Keratinocyte (primary cell): ENCODE measurements at regions not wholly inside any gene's neighbourhood (a gene's known extent, or its start where the extent isn't known, plus 50 kb on each side); places are given as distances from the start of the nearest gene placed in this dataset.

Experiments
- DNase-seq: peaks from one replicate; pipeline ENCODE4 v3.0.0-alpha.2; 2011; ENCODE audit warnings: low read depth, missing footprints, low spot score
- FAIRE-seq: peaks from 2 replicates; lab custom pipeline; 2011; peaks lifted over from hg19 to GRCh38; lab: Jason Lieb, UNC
- H2AFZ ChIP-seq: 2 replicates; pipeline ENCODE4 v1.6.0; 2012; ENCODE audit warnings: low read length, control low read depth, inconsistent platforms; ENCODE audit not compliant: control insufficient read depth
- H3K27ac ChIP-seq: 2 replicates; pipeline ENCODE4 v1.5.1; 2011; ENCODE audit warnings: low read length; ENCODE audit not compliant: control insufficient read depth, insufficient read depth
- H3K27me3 ChIP-seq: 3 replicates; pipeline ENCODE4 v1.6.0; 2011; ENCODE audit warnings: low read length; ENCODE audit not compliant: control insufficient read depth, insufficient read depth; ENCODE audit errors: extremely low read depth
- H3K36me3 ChIP-seq, 2 experiments: 2 replicates in 1 of 2; 3 replicates in 1 of 2; pipeline ENCODE4 v1.5.1; 2011; ENCODE audit warnings: low read length in 2 of 2, mild to moderate bottlenecking in 1 of 2; ENCODE audit not compliant: control insufficient read depth in 2 of 2, insufficient read depth in 2 of 2; ENCODE audit errors: extremely low read depth in 1 of 2
- H3K4me1 ChIP-seq: 3 replicates; pipeline ENCODE4 v1.5.1; 2011; ENCODE audit warnings: low read length; ENCODE audit not compliant: control insufficient read depth, insufficient read depth; ENCODE audit errors: extremely low read depth
- H3K4me2 ChIP-seq: 3 replicates; pipeline ENCODE4 v1.6.0; 2011; ENCODE audit warnings: low read depth, low read length; ENCODE audit not compliant: control insufficient read depth, insufficient read depth; ENCODE audit errors: extremely low read depth
- H3K4me3 ChIP-seq, 3 experiments: fragments of 200-600 bp in 1 of 3; sonication (generic) in 1 of 3; 2 replicates in 2 of 3; 3 replicates in 1 of 3; pipeline ENCODE4 v1.5.1; 2011 to 2016; ENCODE audit warnings: low read length in 3 of 3, mild to moderate bottlenecking in 3 of 3, control low read depth in 2 of 3, inconsistent platforms in 1 of 3, low read depth in 1 of 3, mixed read lengths in 1 of 3, mixed run types in 1 of 3, moderate library complexity in 1 of 3; ENCODE audit not compliant: control insufficient read depth in 2 of 3, insufficient read depth in 2 of 3; ENCODE audit errors: extremely low read depth in 1 of 3
- H3K79me2 ChIP-seq: 2 replicates; pipeline ENCODE4 v1.6.0; 2012; ENCODE audit warnings: low read length; ENCODE audit not compliant: control insufficient read depth, insufficient read depth
- H3K9ac ChIP-seq: 3 replicates; pipeline ENCODE4 v1.6.0; 2011; ENCODE audit warnings: low read length; ENCODE audit not compliant: control insufficient read depth, insufficient read depth; ENCODE audit errors: extremely low read depth
- H3K9me1 ChIP-seq: 3 replicates; pipeline ENCODE4 v1.6.0; 2011; ENCODE audit warnings: low read length; ENCODE audit not compliant: control insufficient read depth, insufficient read depth; ENCODE audit errors: extremely low read depth
- H3K9me3 ChIP-seq: 2 replicates; pipeline ENCODE4 v1.5.1; 2012; ENCODE audit warnings: low read depth, low read length; ENCODE audit not compliant: control insufficient read depth
- H4K20me1 ChIP-seq: 3 replicates; pipeline ENCODE4 v1.6.0; 2011; ENCODE audit warnings: low read length; ENCODE audit not compliant: control insufficient read depth, insufficient read depth; ENCODE audit errors: extremely low read depth
- CTCF ChIP-seq, 3 experiments: IDR thresholded peaks in 1 of 3; conservative IDR thresholded peaks in 1 of 3; optimal IDR thresholded peaks in 1 of 3; 2 replicates in 2 of 3; 3 replicates in 1 of 3; pipeline versions ENCODE3 to v1.5.1; 2011; ENCODE audit warnings: low read length in 3 of 3, mild to moderate bottlenecking in 3 of 3, moderate library complexity in 2 of 3, control low read depth in 1 of 3, inconsistent platforms in 1 of 3; ENCODE audit not compliant: insufficient read depth in 2 of 3; ENCODE audit errors: extremely low read depth in 1 of 3
- EZH2 ChIP-seq: IDR thresholded peaks from one replicate; pipeline ENCODE4 v1.6.1; 2012; ENCODE audit warnings: inconsistent platforms, mild to moderate bottlenecking, low read length, moderate library complexity
- dilution Hi-C: fragments of 300-500 bp; cut with MboI; formaldehyde crosslinking; loops from one replicate; pipeline ENCODE4 v1.7.0; 2020; ENCODE audit warnings: low sequenced_read_pairs; ENCODE audit not compliant: extremely low pct_ligation_motif_present

DNA sequence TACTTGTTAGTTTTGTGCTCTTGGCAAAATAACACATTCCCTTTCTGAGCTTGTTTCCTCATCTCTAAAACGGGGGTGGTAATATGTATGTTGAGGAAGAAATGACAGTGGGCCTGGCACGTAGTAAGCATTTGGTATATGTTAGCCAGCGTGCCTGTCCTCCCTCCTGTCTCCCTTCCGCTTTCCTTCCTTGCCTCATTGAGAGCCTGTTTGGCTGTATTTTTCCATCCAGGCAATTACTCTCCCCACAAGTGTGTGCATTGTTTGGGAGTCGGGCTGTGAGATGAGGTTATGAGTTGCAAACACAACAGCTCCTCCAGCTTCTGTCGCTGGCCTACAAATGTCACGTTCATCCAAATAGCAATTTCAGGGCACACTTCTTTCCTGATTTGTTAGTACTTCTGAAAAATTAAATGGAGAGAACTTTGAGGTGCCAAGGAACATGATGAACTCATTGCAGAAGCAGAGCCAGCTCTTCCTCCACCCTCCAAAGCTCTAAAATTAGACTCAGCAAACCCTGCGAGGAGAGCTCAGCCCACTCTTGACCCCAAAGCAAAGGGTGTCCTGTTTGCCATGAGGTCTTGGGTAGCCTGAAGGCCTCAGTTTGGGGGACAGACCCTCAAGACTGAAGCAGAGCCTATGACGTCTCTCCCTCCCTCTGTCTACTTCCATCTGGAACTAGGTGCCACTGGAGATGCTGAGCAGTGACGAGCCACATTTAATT, 50.7 kb upstream of the TOX2 start:
- TF ChIP-seq EZH2 (no peak), CTCF (optimal IDR thresholded peaks at IDR 0.05 in 1 of 3, IDR thresholded peaks at IDR 0.05 in 1 of 3, conservative IDR thresholded peaks at IDR 0.05 in 1 of 3; ENCODE audit: extremely low read depth in 1 of 3, insufficient read depth in 2 of 3, low read length in 3 of 3) (no peak)
- dilution Hi-C loops, result no loop called here
- Histone ChIP-seq H4K20me1 (no peaks in the 10 kb centered on the region), H3K9me1 (no peaks in the 10 kb centered on the region), H3K4me1 (no peaks in the 10 kb centered on the region), H3K36me3 (no peaks in the 10 kb centered on the region), H3K79me2 (no peaks in the 10 kb centered on the region), H3K9ac (no peak overlapping the region), H3K27me3 (no peaks in the 10 kb centered on the region), H3K9me3 (no peaks in the 10 kb centered on the region), H2AFZ (no peak overlapping the region), H3K4me2 (no peak overlapping the region), H3K4me3 (no peak overlapping the region), H3K27ac (no peak overlapping the region)
- DNase-seq (no peak), FAIRE-seq (no peak)

DNA sequence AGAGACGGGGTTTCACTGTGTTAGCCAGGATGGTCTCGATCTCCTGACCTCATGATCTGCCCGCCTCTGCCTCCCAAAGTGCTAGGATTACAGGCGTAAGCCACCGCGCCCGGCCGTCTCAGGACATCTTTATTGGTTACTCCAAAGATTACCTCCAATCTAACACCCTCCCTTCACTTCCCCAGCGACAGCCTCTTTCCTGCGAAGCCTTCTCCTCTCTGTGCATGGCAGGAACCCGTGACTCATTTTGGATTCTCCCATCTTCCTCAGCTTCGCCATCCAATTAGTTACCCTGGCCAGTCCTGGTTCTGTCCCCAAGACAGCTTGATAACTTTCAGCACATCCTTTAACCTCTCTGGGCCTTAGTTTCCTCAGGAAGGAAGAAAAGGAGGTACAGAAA, 51.3 kb upstream of the TOX2 start:
- H3K27ac ChIP-seq, result no peak overlapping the region
- no peaks in the 10 kb centered on the region for H4K20me1 ChIP-seq
- H3K9ac ChIP-seq, result no peak overlapping the region
- no peaks in the 10 kb centered on the region for H3K79me2 ChIP-seq
- no peaks in the 10 kb centered on the region for H3K9me3 ChIP-seq
- DNase-seq, result no peak
- H3K4me2 ChIP-seq, result no peak overlapping the region
- FAIRE-seq, result no peak
- TF ChIP-seq EZH2 (no peak), CTCF (optimal IDR thresholded peaks at IDR 0.05 in 1 of 3, IDR thresholded peaks at IDR 0.05 in 1 of 3, conservative IDR thresholded peaks at IDR 0.05 in 1 of 3; ENCODE audit: extremely low read depth in 1 of 3, insufficient read depth in 2 of 3, low read length in 3 of 3) (no peak)
- no peaks in the 10 kb centered on the region for H3K36me3 ChIP-seq
- dilution Hi-C loops, result no loop called here
- no peaks in the 10 kb centered on the region for H3K4me1 ChIP-seq
- no peak overlapping the region for H2AFZ ChIP-seq
- no peak overlapping the region for H3K4me3 ChIP-seq
- no peaks in the 10 kb centered on the region for H3K9me1 ChIP-seq
- no peaks in the 10 kb centered on the region for H3K27me3 ChIP-seq
